ENCODE measurements at regions not wholly inside any gene's neighbourhood (a gene's known extent, or its start where the extent isn't known, plus 50 kb on each side); places are given as distances from the start of the nearest gene placed in this dataset.

DNA sequence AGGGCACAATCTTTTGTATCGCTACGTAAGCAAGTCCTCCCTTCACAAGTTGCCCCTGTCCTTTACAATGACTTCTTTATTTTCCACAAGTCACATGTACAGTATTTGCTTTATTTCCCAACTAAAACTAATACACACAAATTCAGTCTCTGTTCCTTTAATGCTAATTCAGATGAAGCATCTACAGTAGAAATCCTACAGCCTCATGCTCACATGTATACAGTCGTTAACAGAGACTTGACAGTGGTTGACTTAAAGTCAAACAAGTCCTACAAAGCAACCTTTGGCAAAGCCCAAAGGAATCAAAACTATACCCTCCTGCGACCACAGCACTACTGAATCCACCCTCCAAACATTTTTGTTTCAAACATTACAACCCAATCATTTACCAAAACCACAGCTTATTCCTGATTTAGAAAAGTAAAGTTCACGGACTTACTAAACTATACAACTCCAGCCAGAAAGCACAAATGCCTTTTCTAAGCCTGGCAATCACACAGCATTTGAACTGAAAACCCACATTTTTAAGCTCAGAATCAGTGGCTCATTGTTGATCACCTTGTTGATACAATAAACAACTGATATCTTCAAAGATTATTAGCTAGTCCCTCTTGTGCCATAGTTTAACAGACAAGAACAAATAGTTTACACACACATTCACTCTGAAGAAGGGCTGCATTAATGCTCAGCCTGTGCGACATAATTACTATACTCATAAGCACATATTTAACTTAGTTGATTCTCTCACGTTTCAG is 70.9 kb upstream of the NHSL1 start (continued):
- TF ChIP-seq GABPA (IDR thresholded peaks at IDR 0.05; ENCODE audit: borderline replicate concordance, insufficient read depth, low read length) (no peak), KDM4A (IDR thresholded peaks at IDR 0.05; ENCODE audit: low read depth, low read length, severe bottlenecking) (no peak), ZNF274 (IDR thresholded peaks at IDR 0.05; ENCODE audit: borderline replicate concordance, extremely low read depth, low read length) (no peak), SAP30 (IDR thresholded peaks at IDR 0.05; ENCODE audit: insufficient read depth, insufficient replicate concordance, low read length) (no peak), RNF2 (IDR thresholded peaks at IDR 0.05; ENCODE audit: borderline replicate concordance, low read depth, low read length, missing control alignments, poor library complexity, severe bottlenecking) (no peak), SP2 (IDR thresholded peaks at IDR 0.05; ENCODE audit: low read length) (no peak)
- TF ChIP-seq, protein P1, sequence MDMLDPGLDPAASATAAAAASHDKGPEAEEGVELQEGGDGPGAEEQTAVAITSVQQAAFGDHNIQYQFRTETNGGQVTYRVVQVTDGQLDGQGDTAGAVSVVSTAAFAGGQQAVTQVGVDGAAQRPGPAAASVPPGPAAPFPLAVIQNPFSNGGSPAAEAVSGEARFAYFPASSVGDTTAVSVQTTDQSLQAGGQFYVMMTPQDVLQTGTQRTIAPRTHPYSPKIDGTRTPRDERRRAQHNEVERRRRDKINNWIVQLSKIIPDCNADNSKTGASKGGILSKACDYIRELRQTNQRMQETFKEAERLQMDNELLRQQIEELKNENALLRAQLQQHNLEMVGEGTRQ (IDR thresholded peaks at IDR 0.05; ENCODE audit: low read length): no peak
- TF ChIP-seq, protein P2, sequence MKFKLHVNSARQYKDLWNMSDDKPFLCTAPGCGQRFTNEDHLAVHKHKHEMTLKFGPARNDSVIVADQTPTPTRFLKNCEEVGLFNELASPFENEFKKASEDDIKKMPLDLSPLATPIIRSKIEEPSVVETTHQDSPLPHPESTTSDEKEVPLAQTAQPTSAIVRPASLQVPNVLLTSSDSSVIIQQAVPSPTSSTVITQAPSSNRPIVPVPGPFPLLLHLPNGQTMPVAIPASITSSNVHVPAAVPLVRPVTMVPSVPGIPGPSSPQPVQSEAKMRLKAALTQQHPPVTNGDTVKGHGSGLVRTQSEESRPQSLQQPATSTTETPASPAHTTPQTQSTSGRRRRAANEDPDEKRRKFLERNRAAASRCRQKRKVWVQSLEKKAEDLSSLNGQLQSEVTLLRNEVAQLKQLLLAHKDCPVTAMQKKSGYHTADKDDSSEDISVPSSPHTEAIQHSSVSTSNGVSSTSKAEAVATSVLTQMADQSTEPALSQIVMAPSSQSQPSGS (IDR thresholded peaks at IDR 0.05; ENCODE audit: low read length): no peak
